Coronary artery (tissue), 2 donors: ENCODE measurements at regions not wholly inside any gene's neighbourhood (a gene's known extent, or its start where the extent isn't known, plus 50 kb on each side); places are given as distances from the start of the nearest gene placed in this dataset.
"Not testable (repeated sequence)": the region's sequence is repeated elsewhere in the genome, so short reads cannot be mapped to it uniquely, and the experiment has no call there.

ENCODE experiments used
- DNase-seq: peaks from one replicate; pipeline ENCODE4 v3.0.0-alpha.2; 2017; ENCODE audit warnings: low spot score
- H3K27ac ChIP-seq, 2 donors: fragments of 200-600 bp; sonication (generic); one replicate each; pipeline ENCODE4 v1.5.1; 2016 to 2019
- H3K4me3 ChIP-seq: fragments of 200-600 bp; sonication (generic); 2 replicates; pipeline ENCODE4 v1.5.1; 2016; ENCODE audit warnings: mild to moderate bottlenecking, moderate library complexity
- TF ChIP-seq, protein P1 (sequence below): fragments of 200-600 bp; sonication (generic); IDR thresholded peaks from one replicate; pipeline ENCODE4 v1.5.1; 2019; ENCODE audit warnings: antibody characterized with exemption

DNA sequence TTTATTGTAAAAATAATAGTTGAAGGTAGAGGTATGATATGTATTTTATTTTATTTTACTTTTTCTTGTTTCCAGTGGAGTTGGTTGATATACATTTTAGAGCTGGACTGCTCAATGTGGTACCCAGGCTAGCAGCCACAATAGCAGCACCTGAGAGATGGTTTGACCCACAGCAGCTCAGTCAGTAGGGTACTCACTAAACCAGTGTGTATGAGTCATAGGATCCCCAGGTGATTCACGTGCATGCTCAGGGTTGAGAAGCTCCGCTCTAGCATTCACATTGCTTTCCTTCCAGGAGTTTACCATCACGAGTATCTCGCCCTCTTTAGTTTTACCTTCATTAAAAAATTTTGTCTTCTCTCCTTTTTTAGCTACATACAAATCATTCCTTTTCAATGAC is 96.0 kb upstream of the PAXBP1 start:
- no peak for DNase-seq
- Histone ChIP-seq H3K4me3 (no peak overlapping the region), H3K27ac (no peak overlapping the region)
- TF ChIP-seq, protein P1, sequence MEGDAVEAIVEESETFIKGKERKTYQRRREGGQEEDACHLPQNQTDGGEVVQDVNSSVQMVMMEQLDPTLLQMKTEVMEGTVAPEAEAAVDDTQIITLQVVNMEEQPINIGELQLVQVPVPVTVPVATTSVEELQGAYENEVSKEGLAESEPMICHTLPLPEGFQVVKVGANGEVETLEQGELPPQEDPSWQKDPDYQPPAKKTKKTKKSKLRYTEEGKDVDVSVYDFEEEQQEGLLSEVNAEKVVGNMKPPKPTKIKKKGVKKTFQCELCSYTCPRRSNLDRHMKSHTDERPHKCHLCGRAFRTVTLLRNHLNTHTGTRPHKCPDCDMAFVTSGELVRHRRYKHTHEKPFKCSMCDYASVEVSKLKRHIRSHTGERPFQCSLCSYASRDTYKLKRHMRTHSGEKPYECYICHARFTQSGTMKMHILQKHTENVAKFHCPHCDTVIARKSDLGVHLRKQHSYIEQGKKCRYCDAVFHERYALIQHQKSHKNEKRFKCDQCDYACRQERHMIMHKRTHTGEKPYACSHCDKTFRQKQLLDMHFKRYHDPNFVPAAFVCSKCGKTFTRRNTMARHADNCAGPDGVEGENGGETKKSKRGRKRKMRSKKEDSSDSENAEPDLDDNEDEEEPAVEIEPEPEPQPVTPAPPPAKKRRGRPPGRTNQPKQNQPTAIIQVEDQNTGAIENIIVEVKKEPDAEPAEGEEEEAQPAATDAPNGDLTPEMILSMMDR: no peak

DNA sequence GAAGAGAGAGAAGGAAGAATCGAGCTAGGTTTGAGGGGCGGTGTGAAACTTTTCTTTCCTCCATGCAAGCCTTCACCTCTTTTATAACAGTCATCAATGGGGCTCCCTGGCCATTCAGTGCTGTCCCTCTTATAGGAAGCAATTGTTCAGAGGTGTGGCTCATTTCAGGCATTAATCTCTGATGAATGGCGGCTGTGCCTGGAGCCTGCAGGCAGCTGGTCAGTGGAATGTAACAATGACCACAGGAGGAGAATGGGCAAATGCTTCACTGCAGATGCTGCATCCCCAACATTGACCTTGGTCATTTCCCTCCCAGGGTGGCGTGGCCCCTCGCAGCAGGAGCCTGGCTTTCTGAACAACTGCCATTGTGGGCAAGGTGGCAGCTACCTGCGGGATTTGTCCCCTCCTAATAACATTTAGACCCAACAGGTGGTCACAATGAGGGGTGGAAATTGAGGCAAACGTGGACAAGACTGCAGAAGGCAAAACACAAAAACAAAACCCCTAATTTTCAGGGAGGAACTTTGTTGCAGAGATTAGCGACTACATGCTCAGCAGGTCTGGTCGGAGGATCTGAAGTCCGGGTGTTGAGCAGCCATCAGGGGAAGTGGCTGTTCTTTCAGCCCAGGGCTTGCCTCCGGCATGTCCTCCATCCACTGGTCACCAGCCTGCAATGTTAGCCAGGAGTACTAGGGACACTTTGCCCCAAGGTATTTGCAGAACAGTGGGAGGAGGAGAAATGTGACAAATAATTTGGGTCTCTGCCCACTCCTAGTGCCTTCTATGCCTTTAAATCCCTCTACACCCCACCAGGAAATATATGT is 97.3 kb upstream of the PAXBP1 start:
- no peak for DNase-seq
- no peak overlapping the region for H3K4me3 ChIP-seq
- TF ChIP-seq, protein P1: no peak
- H3K27ac ChIP-seq: no peak overlapping the region

- no peak overlapping the region for H3K4me3 ChIP-seq
- TF ChIP-seq, protein P1: no peak
- DNase-seq: no peak
- H3K27ac ChIP-seq: no peak overlapping the region
Observed at GRCh38 chr21:32869459-32869858, 97.9 kb upstream of the PAXBP1 start.

DNA sequence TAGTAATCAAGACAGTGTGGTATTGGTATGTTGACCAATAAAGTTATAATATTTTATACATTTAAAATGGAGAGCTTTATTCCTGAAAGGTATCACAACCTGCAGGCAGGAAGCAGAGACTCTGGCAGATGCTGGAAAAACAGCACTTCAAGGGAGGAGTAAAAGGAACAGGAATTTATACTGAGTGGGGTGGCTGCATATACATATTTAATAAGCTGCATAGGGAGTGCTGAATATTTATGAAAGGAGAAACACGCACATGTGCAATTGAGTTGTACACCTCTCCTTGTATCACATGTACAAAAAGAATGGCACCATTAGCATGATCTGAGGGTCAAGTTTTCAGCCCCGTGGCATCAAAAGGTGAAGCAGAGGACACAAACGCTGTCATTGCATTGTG is 104.9 kb upstream of the PAXBP1 start:
- Histone ChIP-seq H3K4me3 (no peak overlapping the region), H3K27ac (no peak overlapping the region)
- no peak for DNase-seq
- TF ChIP-seq, protein P1: no peak

DNA sequence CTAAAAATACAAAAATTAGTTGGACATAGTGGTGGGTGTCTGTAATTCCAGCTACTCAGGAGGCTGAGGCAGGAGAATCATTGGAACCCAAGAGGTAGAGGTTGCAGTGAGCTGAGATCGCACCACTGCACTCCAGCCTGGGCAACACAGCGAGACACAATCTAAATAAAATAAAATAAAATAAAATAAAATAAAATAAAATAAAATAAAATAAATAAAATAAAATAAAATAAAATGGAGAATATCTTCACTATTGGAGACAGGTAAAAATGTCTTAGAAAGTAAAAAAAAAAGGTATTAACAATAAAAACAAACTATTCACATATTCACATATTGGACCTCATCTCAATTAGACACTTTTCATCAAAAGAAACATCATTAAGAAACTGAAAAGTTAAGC is 106.3 kb upstream of the PAXBP1 start:
- not testable (repeated sequence) for H3K4me3 ChIP-seq, DNase-seq, H3K27ac ChIP-seq

- TF ChIP-seq, protein P1: no peak
- DNase-seq: no peak
- no peak overlapping the region for H3K27ac ChIP-seq
- H3K4me3 ChIP-seq: no peak overlapping the region
Observed at GRCh38 chr21:32878661-32879060, 107.1 kb upstream of the PAXBP1 start.

- H3K27ac ChIP-seq: no peak overlapping the region
- H3K4me3 ChIP-seq: no peak overlapping the region
- DNase-seq: no peak
- TF ChIP-seq, protein P1: no peak
Observed at GRCh38 chr21:32881458-32881857, 109.9 kb upstream of the PAXBP1 start.
